Ascending aorta (tissue), 2 donors: ENCODE measurements at regions not wholly inside any gene's neighbourhood (a gene's known extent, or its start where the extent isn't known, plus 50 kb on each side); places are given as distances from the start of the nearest gene placed in this dataset.

Experiments
- DNase-seq, 2 donors: peaks; one replicate each; pipeline ENCODE4 v3.0.0-alpha.2; 2019; ENCODE audit warnings: low spot score in 2 of 2
- H3K27ac ChIP-seq, 2 donors: fragments of 200-600 bp; sonication (generic); one replicate each; pipeline ENCODE4 v1.5.1; 2016 to 2017; ENCODE audit warnings: mild to moderate bottlenecking in 1 of 2
- H3K27me3 ChIP-seq: fragments of 200-600 bp; sonication (generic); one replicate; pipeline ENCODE4 v1.5.1; 2017
- H3K36me3 ChIP-seq, 2 donors: fragments of 200-600 bp; sonication (generic); one replicate each; pipeline ENCODE4 v1.5.1; 2016
- H3K4me1 ChIP-seq, 2 donors: fragments of 200-600 bp; sonication (generic); one replicate each; pipeline ENCODE4 v1.5.1; 2016 to 2017; ENCODE audit warnings: mild to moderate bottlenecking in 1 of 2
- H3K4me3 ChIP-seq, 2 donors: fragments of 200-600 bp; sonication (generic); one replicate each; pipeline ENCODE4 v1.5.1; 2016 to 2017; ENCODE audit warnings: mild to moderate bottlenecking in 1 of 2
- H3K9me3 ChIP-seq, 2 donors: fragments of 200-600 bp; sonication (generic); one replicate each; pipeline ENCODE4 v1.5.1; 2016
- intact Hi-C: fragments of 100-400 bp; cut with DNase I; formaldehyde crosslinking; loops from one replicate; pipeline ENCODE4 v1.15.1; 2023
- TF ChIP-seq, protein P1 (sequence below), 3 experiments: fragments of 200-600 bp in 2 of 3; fragments of 450-650 bp in 1 of 3; sonication (generic) in 2 of 3; IDR thresholded peaks; one replicate each; pipeline ENCODE4 v1.5.1; 2016 to 2019; ENCODE audit warnings: antibody characterized with exemption in 3 of 3, mild to moderate bottlenecking in 1 of 3, moderate library complexity in 1 of 3

DNA sequence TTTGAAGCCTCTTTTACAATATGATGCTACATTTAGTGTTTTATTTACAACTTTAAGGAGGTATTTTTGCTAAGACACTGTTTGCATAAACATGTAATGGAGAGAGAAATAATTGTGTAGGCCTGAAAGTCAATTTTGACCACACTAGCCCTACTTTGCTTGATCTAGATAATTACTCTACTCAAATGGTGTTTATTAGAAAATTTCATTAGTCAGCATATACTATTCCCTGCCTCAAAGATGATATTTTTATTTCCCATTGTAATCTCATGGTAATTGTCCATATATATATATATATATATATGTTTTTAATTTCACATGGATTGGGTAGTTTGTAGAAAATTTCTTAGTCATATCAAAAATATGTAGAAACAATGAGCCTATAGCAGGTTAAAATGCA is 632.2 kb downstream of the SATB2 start:
- Histone ChIP-seq H3K27ac (no peak overlapping the region), H3K9me3 (no peaks in the 10 kb centered on the region), H3K36me3 (no peaks in the 10 kb centered on the region), H3K4me3 (no peak overlapping the region), H3K4me1 (no peaks in the 10 kb centered on the region), H3K27me3 (no peaks in the 10 kb centered on the region)
- no peak for DNase-seq
- TF ChIP-seq, protein P1, sequence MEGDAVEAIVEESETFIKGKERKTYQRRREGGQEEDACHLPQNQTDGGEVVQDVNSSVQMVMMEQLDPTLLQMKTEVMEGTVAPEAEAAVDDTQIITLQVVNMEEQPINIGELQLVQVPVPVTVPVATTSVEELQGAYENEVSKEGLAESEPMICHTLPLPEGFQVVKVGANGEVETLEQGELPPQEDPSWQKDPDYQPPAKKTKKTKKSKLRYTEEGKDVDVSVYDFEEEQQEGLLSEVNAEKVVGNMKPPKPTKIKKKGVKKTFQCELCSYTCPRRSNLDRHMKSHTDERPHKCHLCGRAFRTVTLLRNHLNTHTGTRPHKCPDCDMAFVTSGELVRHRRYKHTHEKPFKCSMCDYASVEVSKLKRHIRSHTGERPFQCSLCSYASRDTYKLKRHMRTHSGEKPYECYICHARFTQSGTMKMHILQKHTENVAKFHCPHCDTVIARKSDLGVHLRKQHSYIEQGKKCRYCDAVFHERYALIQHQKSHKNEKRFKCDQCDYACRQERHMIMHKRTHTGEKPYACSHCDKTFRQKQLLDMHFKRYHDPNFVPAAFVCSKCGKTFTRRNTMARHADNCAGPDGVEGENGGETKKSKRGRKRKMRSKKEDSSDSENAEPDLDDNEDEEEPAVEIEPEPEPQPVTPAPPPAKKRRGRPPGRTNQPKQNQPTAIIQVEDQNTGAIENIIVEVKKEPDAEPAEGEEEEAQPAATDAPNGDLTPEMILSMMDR (IDR thresholded peaks at IDR 0.05), result no peak
- intact Hi-C loops, result no loop called here

DNA sequence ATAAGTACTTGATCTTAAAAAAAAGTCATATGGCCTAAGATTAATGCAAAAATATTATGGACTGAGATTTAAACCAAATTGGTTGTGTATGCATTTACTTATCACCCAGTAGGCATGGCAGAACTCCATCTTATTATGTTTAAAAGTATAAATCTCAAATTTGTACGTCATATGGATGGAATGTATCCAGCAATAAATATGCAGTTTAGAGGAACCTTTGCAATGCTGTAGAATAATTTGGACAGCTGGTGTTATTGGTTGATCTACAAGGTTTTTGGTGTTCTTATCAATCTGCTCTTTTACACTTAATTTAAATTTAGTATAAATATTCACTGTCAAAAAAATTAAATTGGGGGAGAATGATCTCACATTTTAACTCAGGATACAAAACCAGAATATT is 640.2 kb downstream of the SATB2 start:
- Histone ChIP-seq H3K27ac (no peak overlapping the region), H3K9me3 (no peaks in the 10 kb centered on the region), H3K4me3 (no peak overlapping the region), H3K4me1 (no peaks in the 10 kb centered on the region), H3K36me3 (no peaks in the 10 kb centered on the region), H3K27me3 (no peaks in the 10 kb centered on the region)
- intact Hi-C loops, result no loop called here
- no peak for DNase-seq
- TF ChIP-seq, protein P1 (IDR thresholded peaks at IDR 0.05), result no peak

DNA sequence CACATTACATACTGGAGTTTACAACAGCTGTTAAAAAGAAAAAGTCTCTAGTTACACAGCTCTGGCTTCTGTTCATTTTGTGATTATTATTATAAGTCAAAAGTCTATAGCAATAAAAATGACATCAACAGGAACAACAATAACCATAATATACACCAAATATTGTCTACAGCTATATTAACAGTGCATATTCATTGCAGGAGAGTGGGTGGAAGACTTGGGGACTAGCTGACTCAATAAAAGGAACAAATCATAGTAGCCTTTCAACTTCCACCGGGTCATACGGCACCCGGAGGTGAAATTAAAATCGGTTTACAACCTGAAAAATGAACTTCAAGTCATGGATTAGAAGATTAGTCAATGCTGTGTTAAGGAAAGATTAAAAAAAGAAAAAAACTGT is 642.1 kb downstream of the SATB2 start:
- Histone ChIP-seq H3K4me3 (no peak overlapping the region), H3K4me1 (no peaks in the 10 kb centered on the region), H3K27ac (no peak overlapping the region), H3K9me3 (no peaks in the 10 kb centered on the region), H3K27me3 (no peaks in the 10 kb centered on the region), H3K36me3 (no peaks in the 10 kb centered on the region)
- no peak for DNase-seq
- TF ChIP-seq, protein P1 (IDR thresholded peaks at IDR 0.05), result no peak
- intact Hi-C loops, result no loop called here

DNA sequence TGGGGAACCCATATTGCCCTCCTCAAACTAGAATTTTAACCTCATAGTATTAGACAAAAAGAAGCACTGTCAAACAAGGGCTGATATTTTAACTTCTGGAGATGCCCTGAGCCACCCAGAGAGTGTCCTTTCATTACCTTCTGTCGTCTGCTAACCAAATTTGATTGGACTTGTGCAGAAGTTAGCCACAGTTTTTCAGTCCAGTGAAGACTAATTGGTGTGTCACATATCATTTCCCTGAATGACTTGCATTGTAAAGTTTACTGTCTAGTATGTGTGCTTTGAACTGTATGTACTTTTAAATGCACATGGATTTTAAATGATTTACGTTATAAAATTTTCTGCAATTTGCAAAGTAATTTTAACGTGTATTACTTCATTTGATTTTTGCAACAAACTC is 646.5 kb downstream of the SATB2 start:
- H3K9me3 ChIP-seq, result no peaks in the 10 kb centered on the region
- no peaks in the 10 kb centered on the region for H3K4me1 ChIP-seq
- no peaks in the 10 kb centered on the region for H3K36me3 ChIP-seq
- H3K4me3 ChIP-seq, result no peak overlapping the region
- intact Hi-C loops, result no loop called here
- TF ChIP-seq, protein P1 (IDR thresholded peaks at IDR 0.05), result no peak
- no peaks in the 10 kb centered on the region for H3K27me3 ChIP-seq
- DNase-seq, result no peak
- H3K27ac ChIP-seq, result no peak overlapping the region

DNA sequence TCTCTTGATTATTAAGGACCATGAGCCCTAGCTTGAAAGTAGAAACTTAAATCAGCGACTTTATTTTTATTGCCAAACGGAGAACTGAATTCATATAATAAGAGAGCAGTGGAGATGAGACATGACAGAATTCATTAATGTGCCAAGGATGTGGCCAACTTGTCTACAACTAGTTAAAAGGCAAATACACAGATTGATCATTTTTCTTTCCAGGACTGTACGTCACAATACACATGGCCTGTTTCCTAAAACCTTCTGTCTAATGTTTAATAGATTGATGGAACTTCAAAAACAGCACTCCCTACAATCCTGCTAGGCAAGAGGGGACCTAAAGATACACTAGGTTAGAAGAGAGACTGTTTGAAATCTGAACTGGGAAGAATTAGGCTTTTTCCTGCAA is 647.8 kb downstream of the SATB2 start:
- DNase-seq, result no peak

DNA sequence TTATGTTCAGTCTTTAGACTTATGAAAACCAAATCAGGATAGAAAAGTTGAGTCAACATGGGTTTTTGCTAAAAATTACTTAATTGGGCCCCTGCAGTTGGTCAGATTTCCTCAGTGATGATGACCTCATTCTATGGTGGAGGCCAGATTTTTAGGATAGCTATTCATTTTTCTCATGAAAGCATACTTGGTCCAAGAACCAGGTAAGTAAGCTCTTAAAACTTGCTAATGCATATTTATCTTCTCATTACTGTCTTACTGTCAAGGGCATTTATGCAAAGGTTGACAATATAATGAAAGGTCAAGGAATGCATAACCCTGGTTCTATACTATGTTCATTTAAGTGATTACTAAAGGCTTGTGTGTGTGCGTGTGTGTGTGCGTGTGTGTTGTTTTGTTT is 650.6 kb downstream of the SATB2 start:
- intact Hi-C loops, result no loop called here
- H3K36me3 ChIP-seq, result no peaks in the 10 kb centered on the region
- TF ChIP-seq, protein P1 (IDR thresholded peaks at IDR 0.05), result no peak
- no peak for DNase-seq
- H3K27me3 ChIP-seq, result no peaks in the 10 kb centered on the region
- no peak overlapping the region for H3K4me3 ChIP-seq
- H3K27ac ChIP-seq, result no peak overlapping the region
- no peaks in the 10 kb centered on the region for H3K9me3 ChIP-seq
- no peaks in the 10 kb centered on the region for H3K4me1 ChIP-seq

More for the DNA sequence above, 647.8 kb downstream of the SATB2 start:
- Histone ChIP-seq H3K27me3 (no peaks in the 10 kb centered on the region), H3K27ac (no peak overlapping the region), H3K4me3 (no peak overlapping the region), H3K9me3 (no peaks in the 10 kb centered on the region), H3K4me1 (no peaks in the 10 kb centered on the region), H3K36me3 (no peaks in the 10 kb centered on the region)
- intact Hi-C loops, result no loop called here
- TF ChIP-seq, protein P1 (IDR thresholded peaks at IDR 0.05), result no peak
